NCI-H748 (cell line): ENCODE measurements at regions not wholly inside any gene's neighbourhood (a gene's known extent, or its start where the extent isn't known, plus 50 kb on each side); places are given as distances from the start of the nearest gene placed in this dataset.

Experiments used
- DNase-seq: peaks from one replicate; lab custom pipeline; 2025; ENCODE audit not compliant: unreplicated experiment; lab: John Stamatoyannopoulos, UW

- no peak for DNase-seq
Observed at GRCh38 chr13:109867766-109868165, 81.4 kb upstream of the IRS2 start.

- DNase-seq: no peak
Observed at GRCh38 chr13:109862627-109863026, 76.2 kb upstream of the IRS2 start.

- no peak for DNase-seq
Observed at GRCh38 chr13:109859898-109860297, 73.5 kb upstream of the IRS2 start.

GRCh38 chr13:109859216-109859835 lies 72.9 kb upstream of the IRS2 start:
- no peak for DNase-seq

- DNase-seq: no peak
Observed at GRCh38 chr13:109858319-109858718, 71.9 kb upstream of the IRS2 start.

- DNase-seq: no peak
Observed at GRCh38 chr13:109857803-109858202, 71.4 kb upstream of the IRS2 start.

- no peak for DNase-seq
Observed at GRCh38 chr13:109857325-109857724, 70.9 kb upstream of the IRS2 start.

- DNase-seq: no peak
Observed at GRCh38 chr13:109856350-109856749, 70.0 kb upstream of the IRS2 start.

- no peak for DNase-seq
Observed at GRCh38 chr13:109853153-109853552, 66.8 kb upstream of the IRS2 start.

GRCh38 chr13:109846185-109846584 lies 59.8 kb upstream of the IRS2 start:
- no peak for DNase-seq

- no peak for DNase-seq
Observed at GRCh38 chr13:109844396-109844795, 58.0 kb upstream of the IRS2 start.

- no peak for DNase-seq
Observed at GRCh38 chr13:109843695-109844094, 57.3 kb upstream of the IRS2 start.

- DNase-seq: no peak
Observed at GRCh38 chr13:109842212-109842920, 56.0 kb upstream of the IRS2 start.

GRCh38 chr13:109840893-109841287 lies 54.5 kb upstream of the IRS2 start:
- DNase-seq: no peak

- DNase-seq: no peak
Observed at GRCh38 chr13:109840201-109840892, 54.0 kb upstream of the IRS2 start.

GRCh38 chr13:109836629-109837607 lies 50.5 kb upstream of the IRS2 start:
- DNase-seq: no peak
